Liver (tissue), 8 donors: ENCODE measurements at regions not wholly inside any gene's neighbourhood (a gene's known extent, or its start where the extent isn't known, plus 50 kb on each side); places are given as distances from the start of the nearest gene placed in this dataset.

Experiments used
- DNase-seq: peaks from one replicate; pipeline ENCODE4 v3.0.0-alpha.2; 2017; ENCODE audit warnings: low spot score
- H3K27ac ChIP-seq, 2 donors: one replicate each; pipeline ENCODE4 v1.7.0; 2013; ENCODE audit warnings: inconsistent platforms in 2 of 2, low read length in 2 of 2, control low read depth in 1 of 2, low read depth in 1 of 2, mild to moderate bottlenecking in 1 of 2
- H3K27me3 ChIP-seq, 4 donors: one replicate each; pipeline versions ENCODE4 v1.6.1 to v1.7.0; 2013; ENCODE audit warnings: low read length in 3 of 4, inconsistent platforms in 1 of 4, mild to moderate bottlenecking in 1 of 4, moderate library complexity in 1 of 4; ENCODE audit not compliant: control insufficient read depth in 4 of 4, insufficient read depth in 4 of 4
- H3K36me3 ChIP-seq, 4 donors: one replicate each; pipeline versions ENCODE4 v1.6.1 to v1.7.0; 2013; ENCODE audit warnings: low read length in 3 of 4, mild to moderate bottlenecking in 3 of 4, low read depth in 1 of 4, moderate library complexity in 1 of 4; ENCODE audit not compliant: control insufficient read depth in 4 of 4, insufficient read depth in 3 of 4
- H3K4me1 ChIP-seq, 4 donors: one replicate each; pipeline versions ENCODE4 v1.6.1 to v1.7.0; 2013; ENCODE audit warnings: low read length in 3 of 4, mild to moderate bottlenecking in 3 of 4, moderate library complexity in 1 of 4; ENCODE audit not compliant: control insufficient read depth in 4 of 4, insufficient read depth in 4 of 4
- H3K4me3 ChIP-seq, 3 donors: one replicate each; pipeline versions ENCODE4 v1.6.1 to v1.7.0; 2013; ENCODE audit warnings: low read length in 3 of 3, control low read depth in 1 of 3, low read depth in 1 of 3, mild to moderate bottlenecking in 1 of 3
- H3K9ac ChIP-seq, 2 donors: one replicate each; pipeline ENCODE4 v1.7.0; 2013; ENCODE audit warnings: low read length in 2 of 2, mild to moderate bottlenecking in 2 of 2, moderate library complexity in 2 of 2, control low read depth in 1 of 2, low read depth in 1 of 2
- H3K9me3 ChIP-seq, 4 donors: one replicate each; pipeline versions ENCODE4 v1.6.1 to v1.7.0; 2013; ENCODE audit warnings: low read length in 3 of 4; ENCODE audit not compliant: control insufficient read depth in 4 of 4
- EGR1 ChIP-seq, 2 donors: IDR thresholded peaks; 2 replicates each; pipeline ENCODE4 v1.6.1; 2016 to 2018; ENCODE audit warnings: antibody characterized with exemption in 2 of 2, low read depth in 2 of 2
- FOXA1 ChIP-seq: IDR thresholded peaks from 2 replicates; pipeline ENCODE4 v1.6.1; 2016; ENCODE audit warnings: antibody characterized with exemption
- FOXA2 ChIP-seq: IDR thresholded peaks from 2 replicates; pipeline ENCODE4 v1.6.1; 2016; ENCODE audit warnings: antibody characterized with exemption
- GABPA ChIP-seq, 2 donors: IDR thresholded peaks in 1 of 2; conservative IDR thresholded peaks in 1 of 2; 2 replicates each; pipeline ENCODE4 v1.6.1; 2016; ENCODE audit warnings: antibody characterized with exemption in 2 of 2, mild to moderate bottlenecking in 1 of 2, moderate library complexity in 1 of 2
- HNF4A ChIP-seq, 2 donors: conservative IDR thresholded peaks; 2 replicates each; pipeline ENCODE4 v1.6.1; 2016; ENCODE audit warnings: antibody characterized with exemption in 2 of 2, mild to moderate bottlenecking in 2 of 2
- HNF4G ChIP-seq: IDR thresholded peaks from 2 replicates; pipeline ENCODE4 v1.6.1; 2016; ENCODE audit warnings: antibody characterized with exemption
- JUND ChIP-seq, 2 donors: IDR thresholded peaks; 2 replicates each; pipeline ENCODE4 v1.6.1; 2016; ENCODE audit warnings: antibody characterized with exemption in 2 of 2
- NR2F2 ChIP-seq: IDR thresholded peaks from 2 replicates; pipeline ENCODE4 v1.6.1; 2016; ENCODE audit warnings: antibody characterized with exemption
- RAD21 ChIP-seq, 2 donors: IDR thresholded peaks; 2 replicates each; pipeline ENCODE4 v1.6.1; 2016; ENCODE audit warnings: antibody characterized with exemption in 2 of 2, mild to moderate bottlenecking in 2 of 2
- RXRA ChIP-seq, 2 donors: IDR thresholded peaks; 2 replicates each; pipeline ENCODE4 v1.6.1; 2017 to 2018; ENCODE audit warnings: antibody characterized with exemption in 2 of 2, mild to moderate bottlenecking in 1 of 2
- SP1 ChIP-seq: IDR thresholded peaks from 2 replicates; pipeline ENCODE4 v1.6.1; 2018; ENCODE audit warnings: antibody characterized with exemption, mild to moderate bottlenecking
- TAF1 ChIP-seq: conservative IDR thresholded peaks from 2 replicates; pipeline ENCODE4 v1.6.1; 2016; ENCODE audit warnings: antibody characterized with exemption, mild to moderate bottlenecking
- YY1 ChIP-seq: IDR thresholded peaks from 2 replicates; pipeline ENCODE4 v1.6.1; 2016; ENCODE audit warnings: antibody characterized with exemption, mild to moderate bottlenecking
- WGBS: extraction: QIAGEN DNeasy Blood & Tissue Kit; methylation state at CpG from one replicate; pipeline ENCODE4 v1.1.7; 2013; 5-methylcytosine and 5-hydroxymethylcytosine counted together
- TF ChIP-seq, protein P1 (sequence below): fragments of 150-350 bp; IDR thresholded peaks from 2 replicates; pipeline ENCODE4 v1.5.1; 2017; ENCODE audit warnings: improper control_type of control experiment, low read depth, low read length; ENCODE audit not compliant: missing input control
- TF ChIP-seq, protein P2 (sequence below): IDR thresholded peaks from 2 replicates; pipeline ENCODE4 v1.6.1; 2016; ENCODE audit warnings: antibody characterized with exemption, mild to moderate bottlenecking
- TF ChIP-seq, protein P3 (sequence below): IDR thresholded peaks from 2 replicates; pipeline ENCODE4 v1.6.1; 2016; ENCODE audit warnings: antibody characterized with exemption
- TF ChIP-seq, protein P4 (sequence below): IDR thresholded peaks from 2 replicates; pipeline ENCODE4 v1.6.1; 2016; ENCODE audit warnings: antibody characterized with exemption
- TF ChIP-seq, protein P5 (sequence below): IDR thresholded peaks from 2 replicates; pipeline ENCODE4 v1.6.1; 2016; ENCODE audit warnings: antibody characterized with exemption
- donor health status: healthy.
- donor health status: healthy.
- donor health status: healthy.
- donor health status: healthy.
- donor health status: healthy.

DNA sequence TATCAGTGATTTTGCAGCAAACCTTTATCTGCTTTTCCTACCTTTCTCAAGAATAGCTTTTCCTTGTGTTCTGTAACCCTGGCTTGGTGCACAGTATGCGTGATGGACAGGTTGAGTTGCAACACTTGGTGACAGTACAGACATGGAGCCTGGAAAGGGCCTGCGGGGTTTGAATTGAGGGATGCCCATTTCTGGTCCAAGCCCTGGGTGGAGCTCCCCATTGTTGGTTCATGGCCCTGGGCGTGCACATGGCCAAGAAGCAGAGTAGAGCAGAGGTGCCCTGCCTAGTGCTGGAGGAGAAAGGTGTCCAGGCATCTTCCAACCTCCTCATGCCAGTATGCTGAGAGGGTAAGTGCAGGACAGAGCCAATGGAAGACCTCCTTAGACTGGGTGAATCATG is 106.6 kb upstream of the MKLN1 start:
- no peak overlapping the region for H3K9ac ChIP-seq
- no peak for DNase-seq
- no peak for TF ChIP-seq FOXA2
- TF ChIP-seq NR2F2, result no peak
- TF ChIP-seq EGR1 (IDR thresholded peaks at IDR 0.05; ENCODE audit: low read depth in 2 of 2), result no peak
- no peak for TF ChIP-seq TAF1
- TF ChIP-seq, protein P1, sequence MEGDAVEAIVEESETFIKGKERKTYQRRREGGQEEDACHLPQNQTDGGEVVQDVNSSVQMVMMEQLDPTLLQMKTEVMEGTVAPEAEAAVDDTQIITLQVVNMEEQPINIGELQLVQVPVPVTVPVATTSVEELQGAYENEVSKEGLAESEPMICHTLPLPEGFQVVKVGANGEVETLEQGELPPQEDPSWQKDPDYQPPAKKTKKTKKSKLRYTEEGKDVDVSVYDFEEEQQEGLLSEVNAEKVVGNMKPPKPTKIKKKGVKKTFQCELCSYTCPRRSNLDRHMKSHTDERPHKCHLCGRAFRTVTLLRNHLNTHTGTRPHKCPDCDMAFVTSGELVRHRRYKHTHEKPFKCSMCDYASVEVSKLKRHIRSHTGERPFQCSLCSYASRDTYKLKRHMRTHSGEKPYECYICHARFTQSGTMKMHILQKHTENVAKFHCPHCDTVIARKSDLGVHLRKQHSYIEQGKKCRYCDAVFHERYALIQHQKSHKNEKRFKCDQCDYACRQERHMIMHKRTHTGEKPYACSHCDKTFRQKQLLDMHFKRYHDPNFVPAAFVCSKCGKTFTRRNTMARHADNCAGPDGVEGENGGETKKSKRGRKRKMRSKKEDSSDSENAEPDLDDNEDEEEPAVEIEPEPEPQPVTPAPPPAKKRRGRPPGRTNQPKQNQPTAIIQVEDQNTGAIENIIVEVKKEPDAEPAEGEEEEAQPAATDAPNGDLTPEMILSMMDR, result no peak
- TF ChIP-seq HNF4G, result no peak
- TF ChIP-seq GABPA (IDR thresholded peaks at IDR 0.05 in 1 of 2, conservative IDR thresholded peaks at IDR 0.05 in 1 of 2), result no peak
- no peak for TF ChIP-seq RAD21 (IDR thresholded peaks at IDR 0.05)
- TF ChIP-seq JUND (IDR thresholded peaks at IDR 0.05), result no peak
- TF ChIP-seq SP1, result no peak
- TF ChIP-seq, protein P2, sequence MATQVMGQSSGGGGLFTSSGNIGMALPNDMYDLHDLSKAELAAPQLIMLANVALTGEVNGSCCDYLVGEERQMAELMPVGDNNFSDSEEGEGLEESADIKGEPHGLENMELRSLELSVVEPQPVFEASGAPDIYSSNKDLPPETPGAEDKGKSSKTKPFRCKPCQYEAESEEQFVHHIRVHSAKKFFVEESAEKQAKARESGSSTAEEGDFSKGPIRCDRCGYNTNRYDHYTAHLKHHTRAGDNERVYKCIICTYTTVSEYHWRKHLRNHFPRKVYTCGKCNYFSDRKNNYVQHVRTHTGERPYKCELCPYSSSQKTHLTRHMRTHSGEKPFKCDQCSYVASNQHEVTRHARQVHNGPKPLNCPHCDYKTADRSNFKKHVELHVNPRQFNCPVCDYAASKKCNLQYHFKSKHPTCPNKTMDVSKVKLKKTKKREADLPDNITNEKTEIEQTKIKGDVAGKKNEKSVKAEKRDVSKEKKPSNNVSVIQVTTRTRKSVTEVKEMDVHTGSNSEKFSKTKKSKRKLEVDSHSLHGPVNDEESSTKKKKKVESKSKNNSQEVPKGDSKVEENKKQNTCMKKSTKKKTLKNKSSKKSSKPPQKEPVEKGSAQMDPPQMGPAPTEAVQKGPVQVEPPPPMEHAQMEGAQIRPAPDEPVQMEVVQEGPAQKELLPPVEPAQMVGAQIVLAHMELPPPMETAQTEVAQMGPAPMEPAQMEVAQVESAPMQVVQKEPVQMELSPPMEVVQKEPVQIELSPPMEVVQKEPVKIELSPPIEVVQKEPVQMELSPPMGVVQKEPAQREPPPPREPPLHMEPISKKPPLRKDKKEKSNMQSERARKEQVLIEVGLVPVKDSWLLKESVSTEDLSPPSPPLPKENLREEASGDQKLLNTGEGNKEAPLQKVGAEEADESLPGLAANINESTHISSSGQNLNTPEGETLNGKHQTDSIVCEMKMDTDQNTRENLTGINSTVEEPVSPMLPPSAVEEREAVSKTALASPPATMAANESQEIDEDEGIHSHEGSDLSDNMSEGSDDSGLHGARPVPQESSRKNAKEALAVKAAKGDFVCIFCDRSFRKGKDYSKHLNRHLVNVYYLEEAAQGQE, result no peak
- TF ChIP-seq RXRA (IDR thresholded peaks at IDR 0.05), result no peak
- TF ChIP-seq, protein P3, sequence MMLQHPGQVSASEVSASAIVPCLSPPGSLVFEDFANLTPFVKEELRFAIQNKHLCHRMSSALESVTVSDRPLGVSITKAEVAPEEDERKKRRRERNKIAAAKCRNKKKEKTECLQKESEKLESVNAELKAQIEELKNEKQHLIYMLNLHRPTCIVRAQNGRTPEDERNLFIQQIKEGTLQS, result no peak
- TF ChIP-seq, protein P4, sequence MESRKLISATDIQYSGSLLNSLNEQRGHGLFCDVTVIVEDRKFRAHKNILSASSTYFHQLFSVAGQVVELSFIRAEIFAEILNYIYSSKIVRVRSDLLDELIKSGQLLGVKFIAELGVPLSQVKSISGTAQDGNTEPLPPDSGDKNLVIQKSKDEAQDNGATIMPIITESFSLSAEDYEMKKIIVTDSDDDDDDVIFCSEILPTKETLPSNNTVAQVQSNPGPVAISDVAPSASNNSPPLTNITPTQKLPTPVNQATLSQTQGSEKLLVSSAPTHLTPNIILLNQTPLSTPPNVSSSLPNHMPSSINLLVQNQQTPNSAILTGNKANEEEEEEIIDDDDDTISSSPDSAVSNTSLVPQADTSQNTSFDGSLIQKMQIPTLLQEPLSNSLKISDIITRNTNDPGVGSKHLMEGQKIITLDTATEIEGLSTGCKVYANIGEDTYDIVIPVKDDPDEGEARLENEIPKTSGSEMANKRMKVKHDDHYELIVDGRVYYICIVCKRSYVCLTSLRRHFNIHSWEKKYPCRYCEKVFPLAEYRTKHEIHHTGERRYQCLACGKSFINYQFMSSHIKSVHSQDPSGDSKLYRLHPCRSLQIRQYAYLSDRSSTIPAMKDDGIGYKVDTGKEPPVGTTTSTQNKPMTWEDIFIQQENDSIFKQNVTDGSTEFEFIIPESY, result no peak
- TF ChIP-seq, protein P5, sequence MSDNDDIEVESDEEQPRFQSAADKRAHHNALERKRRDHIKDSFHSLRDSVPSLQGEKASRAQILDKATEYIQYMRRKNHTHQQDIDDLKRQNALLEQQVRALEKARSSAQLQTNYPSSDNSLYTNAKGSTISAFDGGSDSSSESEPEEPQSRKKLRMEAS, result no peak
- peaks cover 0 to 13% (median 4%) of the 10 kb centered on the region in 4 donors for H3K4me1 ChIP-seq
- H3K27ac ChIP-seq, result no peak overlapping the region
- H3K4me3 ChIP-seq, result no peak overlapping the region
- H3K36me3 ChIP-seq, result no peaks in the 10 kb centered on the region
- no peaks in the 10 kb centered on the region for H3K9me3 ChIP-seq
- H3K27me3 ChIP-seq, result no peaks in the 10 kb centered on the region
- 98% methylated on average over 3 of the region's 3 CpGs for WGBS

DNA sequence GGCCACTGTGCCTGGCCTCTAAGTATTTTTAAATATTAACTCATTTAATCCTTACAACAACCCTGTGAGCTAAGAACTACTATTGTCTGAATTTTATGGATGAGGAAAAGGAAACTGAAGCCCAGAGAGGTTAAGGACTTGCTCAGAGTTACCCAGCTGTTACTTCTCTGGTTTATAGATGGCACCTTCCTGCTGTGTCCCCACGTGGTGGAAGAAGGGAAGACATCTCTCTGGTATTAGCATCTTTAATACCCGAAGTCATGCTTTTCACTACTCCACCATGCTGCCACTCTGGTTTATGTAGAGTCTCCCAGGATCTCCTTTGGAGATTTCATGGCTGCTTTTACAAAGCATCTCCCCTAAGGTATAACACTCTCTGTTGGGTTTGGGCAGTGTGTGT is 105.5 kb upstream of the MKLN1 start:
- H3K9me3 ChIP-seq, result no peaks in the 10 kb centered on the region
- H3K27me3 ChIP-seq, result no peaks in the 10 kb centered on the region
- no peaks in the 10 kb centered on the region for H3K36me3 ChIP-seq
- H3K27ac ChIP-seq, result no peak overlapping the region
- H3K4me3 ChIP-seq, result no peak overlapping the region
- H3K4me1 ChIP-seq, result peaks cover 2 to 24% (median 10%) of the 10 kb centered on the region in 4 donors
- H3K9ac ChIP-seq, result no peak overlapping the region
- 86% methylated on average over 2 of the region's 2 CpGs for WGBS
- DNase-seq, result no peak
- TF ChIP-seq FOXA2 (no peak), YY1 (no peak), SP1 (no peak), HNF4G (no peak), HNF4A (conservative IDR thresholded peaks at IDR 0.05) (no peak), FOXA1 (no peak), RXRA (IDR thresholded peaks at IDR 0.05) (no peak), RAD21 (IDR thresholded peaks at IDR 0.05) (no peak)
- TF ChIP-seq, protein P1, result no peak
- TF ChIP-seq, protein P5, result no peak
- TF ChIP-seq, protein P4, result no peak
